K562 (cell line): ENCODE measurements at regions not wholly inside any gene's neighbourhood (a gene's known extent, or its start where the extent isn't known, plus 50 kb on each side); places are given as distances from the start of the nearest gene placed in this dataset.

Experiments used
- ATAC-seq: fragments of 200-7000 bp; cut with Tn5 transposase; 3 replicates; pipeline ENCODE4 v1.9.1; 2020; ENCODE audit warnings: moderate library complexity
- BruUV-seq: library from RNA; stranded (reverse); fragments of 400-500 nt; replicated peaks from 2 replicates; lab custom pipeline; 2021; lab: Mats Ljungman, UMichigan
- CTCF ChIA-PET: fragments of 300-600 bp; formaldehyde crosslinking; extraction: SDS; loops from one replicate; lab custom pipeline; 2021; ENCODE audit warnings: low intra/inter-chr PET ratio; lab: Yijun Ruan, JAX
- POLR2A ChIA-PET: fragments of 300-600, 350-650 bp; sonication (Branson Sonifier 250); formaldehyde crosslinking; extraction: SDS; loops from one replicate; lab custom pipeline; 2021; ENCODE audit warnings: antibody characterized with exemption, inconsistent platforms; lab: Yijun Ruan, JAX
- DNase-seq, 4 experiments: peaks; one replicate each; pipeline versions ENCODE4 v3.0.0 to v3.0.0-alpha.2; 2011 to 2018; ENCODE audit warnings: low spot score in 3 of 4, mixed read lengths in 3 of 4; ENCODE audit errors: extremely low read depth in 1 of 4
- FAIRE-seq: peaks from 2 replicates; lab custom pipeline; 2011; peaks lifted over from hg19 to GRCh38; lab: Jason Lieb, UNC
- H2AFZ ChIP-seq: 2 replicates; pipeline ENCODE4 v1.6.0; 2011; ENCODE audit warnings: low read depth, low read length, control low read depth, inconsistent platforms
- H3K27ac ChIP-seq: fragments of 200-600 bp; 3 replicates; pipeline ENCODE4 v1.8.0; 2011; ENCODE audit warnings: low read depth, mild to moderate bottlenecking, control low read depth, inconsistent platforms, low read length, moderate library complexity, mixed read lengths; ENCODE audit errors: extremely low read depth
- H3K27me3 ChIP-seq, 2 experiments: fragments of 300-600 bp in 1 of 2; 2 replicates in 1 of 2; 3 replicates in 1 of 2; pipeline versions ENCODE4 v1.6.0 to v1.8.0; 2011; ENCODE audit warnings: inconsistent platforms in 2 of 2, low read length in 2 of 2, mild to moderate bottlenecking in 1 of 2, mixed read lengths in 1 of 2, moderate library complexity in 1 of 2; ENCODE audit not compliant: control insufficient read depth in 2 of 2, insufficient read depth in 2 of 2
- H3K36me3 ChIP-seq: fragments of 300-600 bp; 3 replicates; pipeline ENCODE4 v1.8.0; 2011; ENCODE audit warnings: mild to moderate bottlenecking, low read length, inconsistent platforms; ENCODE audit not compliant: control insufficient read depth, insufficient read depth
- H3K4me1 ChIP-seq, 2 experiments: fragments of 200-600 bp in 1 of 2; replicated peaks in 1 of 2; 2 replicates in 1 of 2; 3 replicates in 1 of 2; pipeline versions ENCODE4 v1.5.1 to v1.8.0; 2011; ENCODE audit warnings: inconsistent platforms in 2 of 2, low read length in 2 of 2, mild to moderate bottlenecking in 1 of 2, mixed read lengths in 1 of 2, moderate library complexity in 1 of 2; ENCODE audit not compliant: control insufficient read depth in 2 of 2, insufficient read depth in 2 of 2
- H3K4me2 ChIP-seq: 2 replicates; pipeline ENCODE4 v1.6.1; 2011; ENCODE audit warnings: low read length, control low read depth, inconsistent platforms, mixed read lengths; ENCODE audit not compliant: insufficient read depth
- H3K4me3 ChIP-seq: fragments of 200-600 bp; sonication (generic), shearing (Covaris generic); 2 replicates; pipeline ENCODE4 v1.5.1; 2016; ENCODE audit warnings: control low read depth, inconsistent platforms
- H3K79me2 ChIP-seq: fragments of 200-600 bp; 3 replicates; pipeline ENCODE4 v1.8.0; 2011; ENCODE audit warnings: low read length, inconsistent platforms; ENCODE audit not compliant: control insufficient read depth, insufficient read depth
- H3K9ac ChIP-seq, 2 experiments: 2 replicates each; pipeline versions ENCODE4 v1.6.0 to v1.6.1; 2011; ENCODE audit warnings: low read depth in 2 of 2, low read length in 2 of 2, control low read depth in 1 of 2, inconsistent platforms in 1 of 2, mild to moderate bottlenecking in 1 of 2, mixed read lengths in 1 of 2; ENCODE audit not compliant: insufficient read depth in 1 of 2
- H3K9me1 ChIP-seq: one replicate; pipeline ENCODE4 v1.6.0; 2011; ENCODE audit warnings: inconsistent platforms, mild to moderate bottlenecking, low read length, moderate library complexity; ENCODE audit not compliant: control insufficient read depth, insufficient read depth
- H3K9me3 ChIP-seq: replicated peaks from 2 replicates; pipeline ENCODE4 v1.5.1; 2011; ENCODE audit warnings: low read depth, low read length, inconsistent platforms; ENCODE audit not compliant: control insufficient read depth, insufficient read depth
- H4K20me1 ChIP-seq: replicated peaks from 2 replicates; pipeline ENCODE4 v1.6.1; 2011; ENCODE audit warnings: low read length, inconsistent platforms, mixed read lengths; ENCODE audit not compliant: control insufficient read depth, insufficient read depth
- FOXK1 ChIP-seq: sonication (generic); formaldehyde crosslinking; IDR thresholded peaks from 2 replicates; pipeline ENCODE4 v1.8.0; 2022; ENCODE audit warnings: missing genetic modification reagents, mild to moderate bottlenecking, borderline replicate concordance
- HDAC8 ChIP-seq: fragments of 450-650 bp; IDR thresholded peaks from 2 replicates; pipeline ENCODE4 v1.6.1; 2016; ENCODE audit warnings: mild to moderate bottlenecking, missing genetic modification characterization, moderate library complexity, missing compliant biosample characterization
- PYGO2 ChIP-seq: fragments of 450-650 bp; IDR thresholded peaks from 2 replicates; pipeline ENCODE4 v1.6.1; 2016; ENCODE audit warnings: mild to moderate bottlenecking, missing genetic modification characterization, moderate library complexity, missing compliant biosample characterization
- RHOXF2B ChIP-seq: fragments of 250-450 bp; sonication (Bioruptor Pico); conservative IDR thresholded peaks from 2 replicates; pipeline ENCODE4 v1.5.1; 2021
- SMARCB1 ChIP-seq: IDR thresholded peaks from 2 replicates; pipeline ENCODE4 v1.6.1; 2011; ENCODE audit warnings: improper control_type of control experiment, low read depth; ENCODE audit not compliant: insufficient read length
- ZNF512 ChIP-seq: IDR thresholded peaks from 2 replicates; pipeline ENCODE4 v1.6.1; 2016; ENCODE audit warnings: missing genetic modification characterization, missing compliant biosample characterization
- WGBS: fragments of 100-300 bp; shearing (Covaris generic); methylation state at CpG from one replicate; pipeline ENCODE4 v1.1.6; 2016; ENCODE audit warnings: low coverage, mixed read lengths; ENCODE audit not compliant: insufficient coverage; ENCODE audit errors: missing lambda C conversion rate; 5-methylcytosine and 5-hydroxymethylcytosine counted together
- in situ Hi-C: fragments of 300-500 bp; cut with MboI; formaldehyde crosslinking; loops from 4 replicates; pipeline ENCODE4 v1.15.0; 2018; ENCODE audit warnings: inconsistent platforms, mixed read lengths
- intact Hi-C: fragments of 100-400 bp; cut with micrococcal nuclease; formaldehyde crosslinking; loops from 2 replicates; pipeline ENCODE4 v1.14.2; 2022

GRCh38 chr6:105871542-105871941 lies 214.6 kb upstream of the PRDM1 start:
- 2% methylated on average over 5 of the region's 5 CpGs for WGBS
- ChIA-PET POLR2A (no interaction called here), CTCF (interaction anchor here (0.6 kb wide), 1 partner anchor 24 kb away, joined by 4 read pairs; no protein-coding TSS in a partner anchor)
- Histone ChIP-seq H3K9ac (no peak overlapping the region), H3K9me1 (no peaks in the 10 kb centered on the region), H4K20me1 (no peaks in the 10 kb centered on the region), H3K36me3 (no peaks in the 10 kb centered on the region), H3K27ac (no peak overlapping the region), H3K4me2 (no peak overlapping the region), H3K79me2 (no peaks in the 10 kb centered on the region), H2AFZ (no peak overlapping the region), H3K27me3 (peaks cover 4 to 12% of the 10 kb centered on the region in 2 experiments; a peak in 4 of 5 replicates), H3K9me3 (no peaks in the 10 kb centered on the region), H3K4me1 (no peaks in the 10 kb centered on the region), H3K4me3 (no peak overlapping the region)
- in situ Hi-C loops: no loop called here
- ATAC-seq (no peak), FAIRE-seq (no peak), DNase-seq (no peak)
- no TSS peak for BruUV-seq
- intact Hi-C loops: no loop called here
- no peak for TF ChIP-seq PYGO2 (tag)
- no peak for TF ChIP-seq FOXK1
- no peak for TF ChIP-seq SMARCB1
- no peak for TF ChIP-seq RHOXF2B
- no peak for TF ChIP-seq ZNF512 (tag)
- TF ChIP-seq HDAC8 (tag): no peak
